PC-3 (cell line): ENCODE measurements at regions not wholly inside any gene's neighbourhood (a gene's known extent, or its start where the extent isn't known, plus 50 kb on each side); places are given as distances from the start of the nearest gene placed in this dataset.

Experiments
- ATAC-seq: fragments of 200-7000 bp; cut with Tn5 transposase; 2 replicates; pipeline ENCODE4 v1.9.1; 2020; ENCODE audit warnings: mild to moderate bottlenecking, moderate library complexity
- BruUV-seq: library from RNA; stranded (reverse); fragments of 400-500 nt; replicated peaks from 2 replicates; lab custom pipeline; 2021; lab: Mats Ljungman, UMichigan
- CTCF ChIA-PET: fragments of 300-600 bp; sonication (Branson Sonifier 250); formaldehyde crosslinking; loops from one replicate; lab custom pipeline; 2022; ENCODE audit warnings: antibody characterized with exemption; lab: Charles Lee
- POLR2A ChIA-PET: fragments of 300-600 bp; sonication (Branson Sonifier 250); formaldehyde crosslinking; loops from one replicate; lab custom pipeline; 2022; ENCODE audit warnings: antibody characterized with exemption; ENCODE audit not compliant: unreplicated experiment; lab: Charles Lee
- DNase-seq: peaks from one replicate; pipeline ENCODE4 v3.0.0-alpha.2; 2015
- H2AFZ ChIP-seq: fragments of 300-600 bp; sonication (generic); 2 replicates; pipeline ENCODE4 v1.6.0; 2016; ENCODE audit warnings: antibody characterized with exemption, low read length
- H3F3A ChIP-seq: fragments of 300-600 bp; sonication (generic); one replicate; pipeline ENCODE4 v1.6.0; 2017; ENCODE audit warnings: antibody characterized with exemption, low read length, control low read depth, mild to moderate bottlenecking; ENCODE audit not compliant: unreplicated experiment
- H3K27ac ChIP-seq: fragments of 300-600 bp; sonication (generic); 2 replicates; pipeline ENCODE4 v1.5.1; 2016; ENCODE audit warnings: mild to moderate bottlenecking, low read length
- H3K27me3 ChIP-seq: fragments of 300-600 bp; sonication (generic); 2 replicates; pipeline ENCODE4 v1.6.1; 2016; ENCODE audit warnings: low read length, mixed read lengths
- H3K36me3 ChIP-seq: fragments of 300-600 bp; sonication (generic); 2 replicates; pipeline ENCODE4 v1.6.1; 2016; ENCODE audit warnings: low read depth, mixed run types, low read length, mixed read lengths
- H3K4me1 ChIP-seq: fragments of 300-600 bp; sonication (generic); 2 replicates; pipeline ENCODE4 v1.5.1; 2016; ENCODE audit warnings: low read length; ENCODE audit not compliant: insufficient read depth
- H3K4me2 ChIP-seq: fragments of 300-600 bp; sonication (generic); 2 replicates; pipeline ENCODE4 v1.6.0; 2016; ENCODE audit warnings: low read length
- H3K4me3 ChIP-seq: fragments of 300-600 bp; sonication (generic); 2 replicates; pipeline ENCODE4 v1.5.1; 2016; ENCODE audit warnings: mild to moderate bottlenecking, low read length, mixed read lengths
- H3K79me2 ChIP-seq: fragments of 300-600 bp; sonication (generic); 2 replicates; pipeline ENCODE4 v1.6.1; 2017; ENCODE audit warnings: low read length, mixed read lengths
- H3K9ac ChIP-seq: fragments of 300-600 bp; sonication (generic); 2 replicates; pipeline ENCODE4 v1.6.0; 2016; ENCODE audit warnings: mild to moderate bottlenecking, low read length
- H3K9me2 ChIP-seq: fragments of 300-600 bp; sonication (generic); replicated peaks from 2 replicates; pipeline ENCODE4 v1.6.1; 2016; ENCODE audit warnings: mixed run types, low read length, mixed read lengths
- H3K9me3 ChIP-seq: fragments of 300-600 bp; sonication (generic); 2 replicates; pipeline ENCODE4 v1.6.1; 2016; ENCODE audit warnings: low read length, mixed read lengths
- H4K20me1 ChIP-seq: fragments of 300-600 bp; sonication (generic); 2 replicates; pipeline ENCODE4 v1.6.1; 2016; ENCODE audit warnings: low read length, mixed read lengths
- CTCF ChIP-seq: fragments of 300-600 bp; sonication (generic); conservative IDR thresholded peaks from 2 replicates; pipeline ENCODE4 v1.5.1; 2017; ENCODE audit warnings: antibody characterized with exemption, low read depth, mild to moderate bottlenecking, low read length
- EZH2 ChIP-seq: fragments of 300-600 bp; sonication (generic); IDR thresholded peaks from one replicate; pipeline ENCODE4 v1.6.1; 2017; ENCODE audit warnings: antibody characterized with exemption, mild to moderate bottlenecking, low read length; ENCODE audit not compliant: unreplicated experiment
- EZH2phosphoT487 ChIP-seq: fragments of 300-600 bp; sonication (generic); IDR thresholded peaks from 2 replicates; pipeline ENCODE4 v1.6.1; 2018; ENCODE audit warnings: mild to moderate bottlenecking, antibody characterized with exemption, low read length, borderline replicate concordance
- intact Hi-C: fragments of 100-400 bp; cut with micrococcal nuclease; formaldehyde crosslinking; loops from 2 replicates; pipeline ENCODE4 v1.9.0; 2023

GRCh38 chrX:16429406-16429805 is 220.6 kb upstream of the S100G start:
- ChIA-PET CTCF (no interaction called here), POLR2A (no interaction called here)
- BruUV-seq = no TSS peak

GRCh38 chrX:16431266-16431665 is 218.7 kb upstream of the S100G start:
- no peak overlapping the region for H2AFZ ChIP-seq
- H3K4me2 ChIP-seq = no peak overlapping the region
- no peaks in the 10 kb centered on the region for H3K79me2 ChIP-seq
- no TSS peak for BruUV-seq
- DNase-seq (no peak), ATAC-seq (no peak)
- TF ChIP-seq EZH2phosphoT487 = no peak
- no peak for TF ChIP-seq CTCF
- TF ChIP-seq EZH2 = no peak
- no peaks in the 10 kb centered on the region for H3F3A ChIP-seq
- no peak overlapping the region for H3K4me3 ChIP-seq
- H3K9me3 ChIP-seq = no peaks in the 10 kb centered on the region
- H3K36me3 ChIP-seq = no peaks in the 10 kb centered on the region
- no peak overlapping the region for H3K9ac ChIP-seq
- H3K9me2 ChIP-seq = no peaks in the 10 kb centered on the region
- no peaks in the 10 kb centered on the region for H4K20me1 ChIP-seq
- ChIA-PET CTCF (no interaction called here), POLR2A (no interaction called here)
- 0 out of 2 replicates have a peak, but pooled peaks cover under 1% of the 10 kb centered on the region for H3K4me1 ChIP-seq
- no peak overlapping the region for H3K27ac ChIP-seq
- no peaks in the 10 kb centered on the region for H3K27me3 ChIP-seq
- intact Hi-C loops = loop anchor here (5.0 to 10.0 kb wide), 2 partner anchors 309 to 496 kb away; partner anchors contain the start of gene GRPR

More at GRCh38 chrX:16429406-16429805, 220.6 kb upstream of the S100G start:
- Histone ChIP-seq H3F3A (no peaks in the 10 kb centered on the region), H3K4me3 (no peak overlapping the region), H3K79me2 (no peaks in the 10 kb centered on the region), H3K36me3 (no peaks in the 10 kb centered on the region), H3K27ac (no peak overlapping the region), H3K9me2 (no peaks in the 10 kb centered on the region), H3K4me2 (no peak overlapping the region), H4K20me1 (no peaks in the 10 kb centered on the region), H3K27me3 (no peaks in the 10 kb centered on the region), H3K9me3 (no peaks in the 10 kb centered on the region), H3K4me1 (no peaks in the 10 kb centered on the region), H2AFZ (no peak overlapping the region), H3K9ac (no peak overlapping the region)
- no peak for DNase-seq
- intact Hi-C loops = no loop called here
- no peak for TF ChIP-seq EZH2
- TF ChIP-seq CTCF = no peak
- TF ChIP-seq EZH2phosphoT487 = no peak
- ATAC-seq = no peak

DNA sequence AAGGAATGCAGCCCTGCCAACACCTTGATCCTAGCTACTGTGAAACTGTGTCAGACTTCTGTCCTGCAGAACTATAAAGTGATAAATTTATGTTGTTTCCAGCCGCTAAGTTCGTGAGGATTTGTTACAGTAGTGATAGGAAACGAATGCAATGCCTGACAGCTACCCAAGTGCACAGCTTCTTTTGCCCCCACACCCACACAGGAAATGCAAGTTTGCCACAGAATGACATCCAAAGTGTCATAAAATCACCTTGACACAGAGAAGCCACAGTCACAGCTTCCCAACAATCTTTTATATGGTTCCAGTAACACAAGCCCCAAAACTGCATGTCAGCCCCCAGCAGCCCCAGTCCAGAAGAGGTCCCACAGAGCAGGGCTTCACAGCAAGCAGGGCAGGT is 216.9 kb upstream of the S100G start:
- Histone ChIP-seq H3K79me2 (no peaks in the 10 kb centered on the region), H3F3A (no peaks in the 10 kb centered on the region), H3K27me3 (no peaks in the 10 kb centered on the region), H3K27ac (no peak overlapping the region), H3K9me2 (no peaks in the 10 kb centered on the region), H3K9ac (no peak overlapping the region), H4K20me1 (no peaks in the 10 kb centered on the region), H3K9me3 (no peaks in the 10 kb centered on the region), H3K4me1 (peaks cover 3% of the 10 kb centered on the region; the same call in 1 of the 2 replicates), H2AFZ (no peak overlapping the region), H3K36me3 (no peaks in the 10 kb centered on the region), H3K4me2 (no peak overlapping the region), H3K4me3 (no peak overlapping the region)
- no peak for DNase-seq
- no TSS peak for BruUV-seq
- TF ChIP-seq EZH2 (no peak), CTCF (no peak), EZH2phosphoT487 (no peak)
- no peak for ATAC-seq
- ChIA-PET CTCF (no interaction called here), POLR2A (no interaction called here)
- intact Hi-C loops = loop anchor here (5.0 to 10.0 kb wide), 2 partner anchors 311 to 498 kb away; partner anchors contain the start of gene GRPR
